ENCODE measurements at regions not wholly inside any gene's neighbourhood (a gene's known extent, or its start where the extent isn't known, plus 50 kb on each side); places are given as distances from the start of the nearest gene placed in this dataset.

- TF ChIP-seq, protein P1, sequence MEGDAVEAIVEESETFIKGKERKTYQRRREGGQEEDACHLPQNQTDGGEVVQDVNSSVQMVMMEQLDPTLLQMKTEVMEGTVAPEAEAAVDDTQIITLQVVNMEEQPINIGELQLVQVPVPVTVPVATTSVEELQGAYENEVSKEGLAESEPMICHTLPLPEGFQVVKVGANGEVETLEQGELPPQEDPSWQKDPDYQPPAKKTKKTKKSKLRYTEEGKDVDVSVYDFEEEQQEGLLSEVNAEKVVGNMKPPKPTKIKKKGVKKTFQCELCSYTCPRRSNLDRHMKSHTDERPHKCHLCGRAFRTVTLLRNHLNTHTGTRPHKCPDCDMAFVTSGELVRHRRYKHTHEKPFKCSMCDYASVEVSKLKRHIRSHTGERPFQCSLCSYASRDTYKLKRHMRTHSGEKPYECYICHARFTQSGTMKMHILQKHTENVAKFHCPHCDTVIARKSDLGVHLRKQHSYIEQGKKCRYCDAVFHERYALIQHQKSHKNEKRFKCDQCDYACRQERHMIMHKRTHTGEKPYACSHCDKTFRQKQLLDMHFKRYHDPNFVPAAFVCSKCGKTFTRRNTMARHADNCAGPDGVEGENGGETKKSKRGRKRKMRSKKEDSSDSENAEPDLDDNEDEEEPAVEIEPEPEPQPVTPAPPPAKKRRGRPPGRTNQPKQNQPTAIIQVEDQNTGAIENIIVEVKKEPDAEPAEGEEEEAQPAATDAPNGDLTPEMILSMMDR (IDR thresholded peaks at IDR 0.05), result no peak
- no peak for TF ChIP-seq POLR2A (IDR thresholded peaks at IDR 0.05)
Measured at GRCh38 chr4:138845054-138845453, 170.5 kb upstream of the NOCT start.

Measured in lower leg skin (tissue), 3 donors.